NCI-H1930 (cell line): ENCODE measurements at regions not wholly inside any gene's neighbourhood (a gene's known extent, or its start where the extent isn't known, plus 50 kb on each side); places are given as distances from the start of the nearest gene placed in this dataset.

Experiments used
- DNase-seq, 2 experiments: peaks; one replicate each; lab custom pipeline; 2025; lab: John Stamatoyannopoulos, UW

DNA sequence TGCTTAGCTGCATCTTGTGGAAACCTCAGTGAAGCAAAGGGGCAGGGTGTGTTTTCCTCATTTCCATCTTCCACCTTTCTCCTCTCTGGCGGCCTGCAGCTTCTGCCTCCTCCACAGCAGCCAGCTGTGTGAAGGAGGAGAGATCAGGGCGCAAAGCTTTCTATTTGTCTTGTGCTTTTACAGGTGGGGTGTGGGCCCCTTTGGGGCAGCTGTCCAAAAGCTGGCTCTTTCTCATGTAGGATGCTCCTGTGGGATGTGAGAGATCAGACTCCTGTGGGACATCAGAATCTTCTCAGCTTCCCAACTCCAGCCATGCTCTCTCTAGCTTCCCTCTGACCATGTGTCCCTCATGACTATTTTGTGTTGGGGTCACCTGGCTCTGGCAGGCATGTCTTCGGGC, 227.1 kb downstream of the MID1 start:
- no peak for DNase-seq

DNA sequence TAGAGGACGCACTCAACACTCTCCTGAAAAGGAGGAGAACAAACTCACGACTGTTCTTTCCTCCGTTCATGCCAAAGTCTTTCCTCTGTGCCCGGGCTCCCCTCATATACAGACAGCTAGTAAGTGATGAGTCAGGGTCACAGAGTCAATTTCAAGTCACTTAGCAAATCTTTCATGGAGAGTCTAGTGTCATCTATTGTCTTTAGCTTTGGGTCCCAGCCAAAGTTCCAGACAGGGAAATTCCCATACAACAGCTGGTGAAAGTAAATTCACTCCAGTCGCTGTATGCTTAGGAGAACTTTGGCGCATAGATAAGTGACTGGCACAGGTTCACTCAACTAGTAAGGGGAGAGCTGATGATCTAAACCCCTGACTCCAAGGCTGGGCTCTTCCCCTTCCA, 226.5 kb downstream of the MID1 start:
- no peak for DNase-seq

DNA sequence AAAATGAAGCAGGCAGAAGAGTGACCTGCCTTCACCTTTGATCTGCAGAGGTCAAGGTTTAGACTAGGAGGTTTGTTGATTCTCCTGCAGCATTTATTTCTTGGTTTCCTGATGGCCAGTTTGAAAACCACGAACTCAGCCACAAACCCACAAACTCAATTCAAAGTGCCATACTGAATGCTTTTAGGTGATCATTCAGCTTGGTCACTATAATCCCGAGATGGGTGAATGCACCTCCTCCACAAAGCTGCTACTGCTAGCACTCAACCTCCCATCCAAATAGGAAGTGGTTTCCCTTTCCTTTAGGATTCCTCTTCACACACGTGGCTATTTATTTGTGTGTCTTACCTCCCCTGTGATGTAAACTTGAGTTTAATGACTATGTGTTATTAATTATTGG, 225.2 kb downstream of the MID1 start:
- no peak for DNase-seq
